Rectal smooth muscle tissue (tissue), 1 donor: ENCODE measurements at regions not wholly inside any gene's neighbourhood (a gene's known extent, or its start where the extent isn't known, plus 50 kb on each side); places are given as distances from the start of the nearest gene placed in this dataset.

Source experiments
- H3K27ac ChIP-seq: one replicate; pipeline ENCODE4 v1.7.0; 2013; ENCODE audit warnings: low read depth, low read length, inconsistent platforms
- H3K27me3 ChIP-seq: one replicate; pipeline ENCODE4 v1.7.0; 2013; ENCODE audit warnings: low read length; ENCODE audit not compliant: control insufficient read depth, insufficient read depth
- H3K36me3 ChIP-seq: one replicate; pipeline ENCODE4 v1.7.0; 2013; ENCODE audit warnings: low read length; ENCODE audit not compliant: control insufficient read depth, insufficient read depth
- H3K4me1 ChIP-seq: one replicate; pipeline ENCODE4 v1.7.0; 2013; ENCODE audit warnings: low read length; ENCODE audit not compliant: control insufficient read depth, insufficient read depth
- H3K4me3 ChIP-seq: one replicate; pipeline ENCODE4 v1.7.0; 2013; ENCODE audit warnings: low read length
- H3K9ac ChIP-seq: one replicate; pipeline ENCODE4 v1.7.0; 2013; ENCODE audit warnings: low read length

DNA sequence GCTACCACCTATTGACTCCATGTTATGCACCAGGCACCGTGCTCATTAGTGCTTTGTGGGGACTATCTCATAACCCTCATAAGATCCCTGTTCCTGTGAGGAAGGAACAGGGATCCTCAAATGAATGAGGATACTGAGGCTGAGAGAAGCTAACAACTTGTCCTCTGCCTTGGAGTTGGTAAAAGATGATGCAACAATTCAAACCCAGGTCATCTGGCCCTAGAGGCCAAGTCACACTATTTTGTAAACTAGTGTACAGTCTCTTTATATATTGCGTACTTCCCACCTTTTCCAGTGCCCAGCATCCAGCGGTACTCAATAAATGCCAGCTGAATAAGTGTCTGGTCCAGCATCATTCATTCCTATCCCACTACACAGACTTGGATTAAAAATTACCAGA lies 92.6 kb downstream of the RCN1 start:
- Histone ChIP-seq H3K4me3 (no peak overlapping the region), H3K4me1 (no peaks in the 10 kb centered on the region), H3K27me3 (no peaks in the 10 kb centered on the region), H3K27ac (no peak overlapping the region), H3K36me3 (no peaks in the 10 kb centered on the region), H3K9ac (no peak overlapping the region)

DNA sequence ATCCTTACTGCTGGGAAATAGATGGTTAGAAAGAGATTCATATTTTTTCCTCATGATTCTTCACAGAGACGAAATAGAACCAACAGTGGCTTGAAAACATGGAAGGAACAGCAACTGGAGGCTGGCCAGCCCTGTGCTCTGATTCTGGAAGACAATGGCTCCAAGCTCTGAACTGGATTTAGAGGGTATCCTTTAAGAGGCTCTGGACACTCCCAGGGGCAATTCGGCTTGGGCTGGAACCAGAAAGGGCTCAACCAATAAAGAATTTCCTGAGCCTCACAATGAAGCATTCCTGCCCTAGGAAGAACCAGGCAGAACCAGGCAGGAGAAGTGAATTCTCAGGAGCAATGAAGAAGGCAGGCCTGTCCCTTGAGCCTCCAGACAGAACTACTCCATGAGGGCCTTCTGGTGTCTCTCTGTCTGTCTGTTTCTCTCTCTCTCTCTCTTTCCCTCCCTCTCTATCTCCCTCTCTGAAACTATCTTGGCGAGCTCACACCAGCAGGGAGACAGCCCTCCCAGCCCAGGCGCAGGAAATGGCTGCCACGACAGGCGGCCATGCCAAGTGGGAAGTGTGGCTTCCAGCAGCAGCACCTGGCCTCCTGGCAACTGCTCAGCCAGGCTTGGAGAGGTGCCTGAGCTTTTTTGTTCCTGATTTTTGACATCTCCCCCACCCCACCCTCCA lies 93.3 kb downstream of the RCN1 start:
- no peak overlapping the region for H3K27ac ChIP-seq
- H3K9ac ChIP-seq, result no peak overlapping the region
- no peak overlapping the region for H3K4me3 ChIP-seq
- H3K4me1 ChIP-seq, result no peaks in the 10 kb centered on the region
- no peaks in the 10 kb centered on the region for H3K27me3 ChIP-seq
- no peaks in the 10 kb centered on the region for H3K36me3 ChIP-seq

DNA sequence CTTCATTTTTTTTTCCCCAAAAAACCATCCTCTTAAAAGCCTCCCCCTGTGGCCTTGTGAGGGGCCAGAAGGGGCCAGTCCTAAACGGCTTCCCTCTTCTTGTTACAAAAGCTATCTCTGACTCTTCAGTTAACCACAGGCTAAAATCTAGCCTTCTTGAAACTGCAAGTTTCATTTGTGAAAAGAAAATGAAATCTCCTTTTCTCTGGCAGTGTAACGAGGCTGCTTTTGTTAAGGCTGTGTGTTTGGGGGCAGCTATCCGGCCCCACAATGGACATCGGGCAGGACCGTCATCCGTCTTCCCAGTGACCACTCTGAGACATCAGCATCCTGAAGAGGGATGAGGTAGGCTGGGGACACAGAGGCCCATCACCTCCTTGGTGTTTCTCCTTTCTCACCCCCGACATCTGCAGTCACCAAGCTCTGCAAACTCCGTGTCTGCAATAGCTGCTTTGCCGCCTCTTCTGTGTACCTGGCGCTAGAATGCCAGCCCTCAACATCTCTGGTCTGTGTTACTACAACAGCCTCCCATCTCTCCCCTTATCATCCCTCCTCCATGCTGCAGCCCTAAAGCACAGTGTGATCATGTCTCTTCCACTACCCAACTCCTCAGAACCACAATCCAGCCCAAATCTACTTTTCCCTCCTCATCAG lies 94.0 kb downstream of the RCN1 start:
- Histone ChIP-seq H3K27me3 (no peaks in the 10 kb centered on the region), H3K4me3 (no peak overlapping the region), H3K9ac (no peak overlapping the region), H3K4me1 (no peaks in the 10 kb centered on the region), H3K36me3 (no peaks in the 10 kb centered on the region), H3K27ac (no peak overlapping the region)

DNA sequence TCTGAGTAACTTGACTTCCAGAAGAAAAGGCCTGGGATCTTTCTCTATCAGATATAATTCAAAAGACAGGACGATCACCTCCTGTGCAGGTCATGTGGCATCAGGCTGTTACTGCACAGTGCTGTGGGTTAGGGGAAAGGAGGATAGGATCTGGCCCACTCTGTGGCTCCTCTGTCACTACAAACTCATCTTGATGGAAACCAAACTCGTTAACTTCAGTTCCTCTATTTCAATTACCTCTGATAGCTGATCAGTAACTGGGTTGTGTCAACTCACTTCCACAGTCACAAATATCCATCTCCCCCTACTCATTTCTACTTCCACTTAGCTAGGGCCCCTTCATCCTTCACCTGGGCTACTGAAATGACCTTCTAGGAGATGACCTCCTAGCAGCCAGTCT lies 95.2 kb downstream of the RCN1 start:
- no peaks in the 10 kb centered on the region for H3K4me1 ChIP-seq
- H3K4me3 ChIP-seq, result no peak overlapping the region
- no peaks in the 10 kb centered on the region for H3K27me3 ChIP-seq
- no peaks in the 10 kb centered on the region for H3K36me3 ChIP-seq
- H3K9ac ChIP-seq, result no peak overlapping the region
- no peak overlapping the region for H3K27ac ChIP-seq

DNA sequence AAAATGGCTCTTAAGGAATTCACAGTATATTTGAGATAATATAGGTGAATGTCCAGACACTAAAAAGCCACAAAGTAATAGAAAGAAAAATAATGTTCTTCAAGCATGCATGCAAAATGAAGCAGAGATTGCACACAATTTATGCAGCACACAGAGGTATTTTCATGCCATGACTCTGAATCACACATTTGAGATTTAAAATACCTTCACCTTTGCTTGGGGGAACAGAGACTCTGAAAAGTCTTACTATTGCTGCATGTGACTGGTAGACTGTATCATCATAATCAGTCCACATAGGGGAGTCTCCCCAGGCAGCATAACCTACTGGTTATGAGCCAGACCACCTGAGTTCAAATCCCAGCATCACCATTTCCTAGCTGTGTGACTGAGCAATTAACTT lies 96.2 kb downstream of the RCN1 start:
- Histone ChIP-seq H3K4me1 (no peaks in the 10 kb centered on the region), H3K27me3 (no peaks in the 10 kb centered on the region), H3K9ac (no peak overlapping the region), H3K27ac (no peak overlapping the region), H3K36me3 (no peaks in the 10 kb centered on the region), H3K4me3 (no peak overlapping the region)

DNA sequence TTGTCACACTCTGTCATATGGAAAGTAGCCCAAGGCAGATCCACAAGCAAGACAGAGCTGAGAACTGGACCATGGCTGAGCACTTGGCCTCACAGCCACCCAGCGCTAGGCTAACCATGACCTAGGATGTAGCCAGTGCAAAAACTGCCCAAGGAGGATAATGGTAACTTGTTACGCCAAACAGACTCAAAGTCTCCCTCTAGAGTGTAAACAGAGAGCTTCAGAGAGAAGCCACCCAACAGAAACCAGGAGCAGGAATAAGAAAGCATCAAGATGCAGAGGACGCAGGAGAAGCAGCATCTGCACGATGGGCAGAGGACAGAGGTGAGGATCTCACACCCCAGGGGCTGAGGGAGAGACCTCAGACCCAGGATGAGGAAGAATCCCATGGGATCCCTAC lies 97.9 kb downstream of the RCN1 start:
- H3K27ac ChIP-seq, result no peak overlapping the region
- H3K4me1 ChIP-seq, result no peaks in the 10 kb centered on the region
- H3K27me3 ChIP-seq, result no peaks in the 10 kb centered on the region
- H3K36me3 ChIP-seq, result no peaks in the 10 kb centered on the region
- no peak overlapping the region for H3K9ac ChIP-seq
- H3K4me3 ChIP-seq, result no peak overlapping the region

DNA sequence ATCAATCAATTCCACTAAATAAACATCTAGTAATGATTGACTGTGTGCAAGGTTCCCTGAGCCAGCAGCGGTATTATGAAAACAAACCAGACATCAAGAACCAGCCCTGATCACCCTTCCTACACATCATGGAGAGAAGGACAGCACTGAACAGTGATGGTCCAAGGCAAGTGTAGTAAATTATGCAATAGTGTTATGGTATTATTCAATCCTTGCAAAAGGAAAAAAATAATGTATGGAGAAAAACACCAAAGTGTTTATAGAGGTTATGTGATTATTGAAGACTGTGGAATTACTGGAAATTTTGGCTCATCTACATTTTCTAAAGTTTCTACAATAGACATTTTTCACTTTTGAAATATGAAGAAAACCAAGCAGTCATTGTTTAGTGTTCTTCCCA lies 105.3 kb downstream of the RCN1 start:
- Histone ChIP-seq H3K9ac (no peak overlapping the region), H3K4me1 (no peaks in the 10 kb centered on the region), H3K36me3 (no peaks in the 10 kb centered on the region), H3K27me3 (no peaks in the 10 kb centered on the region), H3K4me3 (no peak overlapping the region), H3K27ac (no peak overlapping the region)

DNA sequence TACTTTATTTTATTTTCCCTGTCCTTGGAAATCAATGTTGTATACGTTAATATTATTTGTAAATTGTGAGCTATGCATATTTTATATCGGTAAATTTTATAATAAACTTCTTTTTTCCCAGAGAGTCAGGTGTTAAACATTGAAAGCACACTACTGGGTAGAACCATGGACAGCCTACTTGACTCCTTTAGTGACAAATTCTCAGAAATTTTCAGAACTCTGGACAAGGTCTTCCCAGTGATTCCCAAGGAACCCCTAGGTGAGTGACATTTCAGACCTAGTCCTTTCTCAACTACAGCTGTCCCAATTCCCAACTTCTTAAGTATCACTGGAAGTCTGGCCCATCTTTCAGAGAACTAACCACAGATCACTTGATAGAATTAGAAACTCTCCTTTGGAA lies 107.2 kb downstream of the RCN1 start:
- Histone ChIP-seq H3K27ac (no peak overlapping the region), H3K4me1 (no peaks in the 10 kb centered on the region), H3K9ac (no peak overlapping the region), H3K36me3 (no peaks in the 10 kb centered on the region), H3K4me3 (no peak overlapping the region), H3K27me3 (no peaks in the 10 kb centered on the region)

DNA sequence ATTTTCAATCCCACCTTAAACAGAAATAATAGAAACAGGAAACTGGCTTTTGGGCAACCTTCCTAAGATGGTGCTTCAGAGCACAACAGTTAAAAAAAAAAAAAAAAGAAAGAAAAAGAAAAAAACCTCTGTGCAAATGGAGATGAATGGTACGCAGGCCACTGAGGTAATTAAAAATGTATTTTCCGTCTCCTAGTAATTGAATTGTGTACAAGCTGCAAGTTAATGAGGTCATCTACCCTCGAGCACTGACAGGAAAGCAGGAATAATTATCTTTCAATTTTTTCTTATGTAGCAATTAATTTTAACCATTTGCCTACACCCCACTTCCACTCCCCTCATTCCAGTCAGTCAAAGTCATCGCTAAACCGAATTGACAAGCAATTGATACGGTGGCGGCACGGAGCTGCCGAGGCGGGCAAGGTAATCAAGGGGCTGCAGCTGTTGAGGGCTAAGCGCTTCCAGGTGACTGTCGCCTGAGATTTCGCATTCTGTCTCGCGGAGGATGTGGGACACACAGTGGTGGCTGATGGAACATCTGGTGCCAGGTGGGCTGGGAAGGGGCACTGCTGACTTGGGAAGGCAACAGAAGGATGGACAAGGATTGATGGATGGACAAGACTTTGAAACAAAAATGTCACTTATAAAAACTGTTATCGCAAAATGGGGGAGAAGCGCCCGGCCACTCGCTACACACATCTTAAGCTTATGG lies 109.4 kb downstream of the RCN1 start:
- H3K27ac ChIP-seq, result no peak overlapping the region
- H3K9ac ChIP-seq, result no peak overlapping the region
- no peaks in the 10 kb centered on the region for H3K27me3 ChIP-seq
- H3K36me3 ChIP-seq, result no peaks in the 10 kb centered on the region
- H3K4me1 ChIP-seq, result no peaks in the 10 kb centered on the region
- H3K4me3 ChIP-seq, result no peak overlapping the region

DNA sequence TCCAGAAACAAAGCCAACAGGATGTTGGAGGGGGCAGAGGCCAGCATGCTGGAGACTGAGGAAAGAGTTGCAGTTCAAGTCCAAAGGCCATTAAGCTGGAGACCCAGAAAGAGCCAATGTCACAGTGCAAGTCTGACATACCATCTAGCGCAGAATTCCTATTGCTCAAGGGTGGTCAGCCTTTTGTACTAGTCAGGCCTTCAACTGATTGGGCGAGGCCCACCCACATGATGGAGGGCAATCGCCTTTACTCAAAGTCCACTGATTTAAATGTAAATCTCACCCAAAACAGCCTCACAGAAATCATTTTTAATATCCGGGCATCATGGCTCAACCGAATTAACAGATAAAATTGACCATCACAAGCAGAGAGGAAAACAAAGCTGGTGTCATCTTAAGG lies 113.9 kb downstream of the RCN1 start:
- no peaks in the 10 kb centered on the region for H3K36me3 ChIP-seq
- H3K4me1 ChIP-seq, result no peaks in the 10 kb centered on the region

DNA sequence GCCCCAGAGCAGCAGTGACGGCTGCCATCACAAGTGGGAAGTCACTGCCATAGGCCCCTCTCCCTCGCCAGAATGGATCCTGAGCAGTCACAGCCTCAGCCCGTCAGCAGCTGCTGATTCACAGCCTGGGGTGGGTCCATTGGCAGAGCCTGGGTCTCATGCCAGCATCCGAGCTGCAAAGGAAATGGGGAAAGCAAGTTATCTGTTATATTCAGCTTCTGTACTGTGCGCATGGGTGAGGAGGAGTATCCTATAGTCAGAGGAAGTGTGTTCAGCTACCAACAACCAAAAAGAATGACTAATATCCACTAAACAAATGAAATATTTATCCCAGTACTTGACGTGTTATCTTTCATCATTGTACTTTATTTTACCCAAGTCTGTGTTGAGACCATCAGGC lies 119.7 kb downstream of the RCN1 start:
- H3K27ac ChIP-seq, result no peak overlapping the region
- no peak overlapping the region for H3K4me3 ChIP-seq
- no peaks in the 10 kb centered on the region for H3K4me1 ChIP-seq
- no peaks in the 10 kb centered on the region for H3K36me3 ChIP-seq
- no peak overlapping the region for H3K9ac ChIP-seq
- no peaks in the 10 kb centered on the region for H3K27me3 ChIP-seq

More for the DNA sequence above, 113.9 kb downstream of the RCN1 start:
- Histone ChIP-seq H3K9ac (no peak overlapping the region), H3K27me3 (no peaks in the 10 kb centered on the region), H3K27ac (no peak overlapping the region), H3K4me3 (no peak overlapping the region)

DNA sequence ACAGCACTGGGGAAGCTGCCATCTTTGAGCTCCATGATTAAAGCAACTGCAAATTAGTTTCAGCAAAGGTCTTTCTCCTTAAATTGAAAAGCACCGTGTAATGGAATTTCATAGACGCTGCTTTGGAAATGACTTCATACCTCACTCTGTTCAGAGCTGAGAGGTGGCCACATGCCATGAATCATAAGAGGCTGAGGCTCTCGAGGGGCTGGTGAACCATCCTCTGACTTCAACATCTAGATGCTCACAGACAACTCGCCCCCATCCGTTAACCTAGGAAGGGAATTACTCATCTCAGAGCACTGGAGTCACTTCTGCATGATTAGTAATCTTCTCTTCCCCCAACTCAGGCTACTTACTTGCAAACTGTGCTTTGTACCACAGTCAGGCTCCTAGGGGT lies 122.3 kb downstream of the RCN1 start:
- H3K4me1 ChIP-seq, result no peaks in the 10 kb centered on the region
- no peak overlapping the region for H3K9ac ChIP-seq
- H3K4me3 ChIP-seq, result no peak overlapping the region
- H3K27ac ChIP-seq, result no peak overlapping the region
- no peaks in the 10 kb centered on the region for H3K36me3 ChIP-seq
- H3K27me3 ChIP-seq, result no peaks in the 10 kb centered on the region

DNA sequence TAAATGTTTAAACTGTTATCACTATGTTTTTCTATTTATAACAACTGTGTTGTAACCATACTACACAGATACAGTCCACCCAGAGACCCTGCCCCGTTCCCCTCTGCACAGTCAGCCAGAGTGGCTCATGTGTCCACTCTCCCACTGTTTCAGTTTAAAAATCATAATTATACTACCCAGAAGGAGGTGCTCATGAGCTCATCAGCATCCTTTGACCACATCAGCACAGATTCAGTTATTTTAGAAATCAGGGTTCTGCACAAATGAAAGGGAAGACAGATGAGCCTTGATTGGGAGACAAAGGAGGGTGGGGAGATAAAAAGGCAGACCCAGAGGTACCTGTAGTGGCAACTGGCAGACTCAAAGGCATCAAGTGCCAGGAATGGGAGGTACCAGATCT lies 124.3 kb downstream of the RCN1 start:
- H3K4me1 ChIP-seq, result no peaks in the 10 kb centered on the region
- no peak overlapping the region for H3K9ac ChIP-seq
- no peaks in the 10 kb centered on the region for H3K27me3 ChIP-seq
- no peak overlapping the region for H3K4me3 ChIP-seq
- no peaks in the 10 kb centered on the region for H3K36me3 ChIP-seq
- H3K27ac ChIP-seq, result no peak overlapping the region
